Erythroblast (primary cell): ENCODE measurements at regions not wholly inside any gene's neighbourhood (a gene's known extent, or its start where the extent isn't known, plus 50 kb on each side); places are given as distances from the start of the nearest gene placed in this dataset.

Experiments
- DNase-seq, 2 experiments: peaks; one replicate each; lab custom pipeline; 2025; lab: John Stamatoyannopoulos, UW
- GATA1 ChIP-seq: IDR thresholded peaks from 2 replicates; pipeline ENCODE4 v1.6.1; 2011; ENCODE audit warnings: low read depth, mild to moderate bottlenecking, control low read depth, low read length, moderate library complexity
- POLR2A ChIP-seq: IDR thresholded peaks from 2 replicates; pipeline ENCODE4 v1.6.1; 2011; ENCODE audit warnings: mild to moderate bottlenecking, low read length

- TF ChIP-seq POLR2A = no peak
- no peak for TF ChIP-seq GATA1
These were observed 100.1 kb upstream of the KIF26B start for GRCh38 chr1:245054507-245055270.

DNA sequence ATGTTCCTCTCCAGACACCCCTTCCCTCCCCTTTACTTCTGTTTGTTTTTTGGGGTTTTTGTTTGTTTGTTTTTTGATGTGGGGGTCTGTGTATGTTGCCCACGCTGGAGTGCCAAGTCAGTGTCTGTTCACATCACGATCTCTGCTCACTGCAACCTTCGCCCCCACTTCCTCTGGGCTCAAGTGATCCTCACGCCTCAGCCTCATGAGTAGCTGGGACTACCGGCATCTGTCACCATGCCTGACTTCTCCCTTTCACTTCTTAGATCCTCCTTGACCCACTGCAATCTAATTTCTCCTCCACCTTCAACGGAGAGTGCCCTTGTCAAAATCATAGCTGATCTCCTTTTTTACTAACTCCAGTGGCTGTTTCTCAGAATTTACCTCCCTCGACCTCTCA is 100.7 kb upstream of the KIF26B start:
- DNase-seq = no peak
- no peak for TF ChIP-seq GATA1
- TF ChIP-seq POLR2A = no peak

More at GRCh38 chr1:245054507-245055270, 100.1 kb upstream of the KIF26B start:
- no peak for DNase-seq

DNA sequence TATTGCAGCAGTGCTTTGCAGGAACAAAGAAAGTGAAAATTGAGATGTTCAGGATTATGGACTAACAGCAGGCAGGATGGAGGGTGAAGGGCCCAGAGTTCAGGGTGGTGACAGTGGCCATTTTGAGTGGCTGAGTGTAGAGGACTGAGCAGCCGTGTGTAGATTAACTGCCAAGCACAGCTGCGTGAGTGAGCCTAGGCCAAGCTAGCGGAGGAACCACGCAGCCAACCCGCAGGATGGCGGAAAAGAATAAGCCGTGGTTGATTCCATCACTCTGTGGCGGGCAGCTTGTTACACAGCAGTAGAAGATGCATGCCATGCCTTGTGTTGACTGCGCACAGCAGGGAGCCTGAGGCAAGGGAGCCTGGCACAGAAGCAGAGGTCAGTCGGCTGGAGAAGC is 102.5 kb upstream of the KIF26B start:
- no peak for TF ChIP-seq GATA1
- no peak for TF ChIP-seq POLR2A
- DNase-seq = peak in 1 of 2 experiments; percentile 63

GRCh38 chr1:245051349-245052221 is 103.2 kb upstream of the KIF26B start:
- TF ChIP-seq GATA1 (no peak), POLR2A (no peak)
- DNase-seq = peak; percentile 84 to 93

DNA sequence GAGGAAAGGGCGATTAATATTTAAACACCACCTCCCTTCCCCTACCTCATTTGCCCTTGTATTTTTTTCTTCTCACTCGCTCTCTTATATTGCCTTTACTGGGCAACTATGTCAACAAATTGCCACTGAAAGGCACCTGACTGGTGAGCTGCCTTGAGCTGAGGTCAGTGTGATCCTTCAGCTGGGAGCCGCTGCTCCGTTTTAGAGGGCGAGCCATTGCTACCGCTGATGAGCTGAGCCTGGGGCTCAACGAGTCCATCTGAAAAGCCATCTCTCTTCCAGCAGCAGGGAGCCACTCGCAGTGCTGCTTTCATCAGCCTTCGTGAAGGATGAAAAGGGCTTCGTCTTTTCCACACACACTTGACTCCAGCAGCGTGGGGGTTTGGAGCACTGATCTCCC is 108.0 kb upstream of the KIF26B start:
- no peak for DNase-seq
- TF ChIP-seq GATA1 (no peak), POLR2A (no peak)

GRCh38 chr1:245046315-245046714 is 108.5 kb upstream of the KIF26B start:
- TF ChIP-seq POLR2A (no peak), GATA1 (no peak)
- DNase-seq = no peak

DNA sequence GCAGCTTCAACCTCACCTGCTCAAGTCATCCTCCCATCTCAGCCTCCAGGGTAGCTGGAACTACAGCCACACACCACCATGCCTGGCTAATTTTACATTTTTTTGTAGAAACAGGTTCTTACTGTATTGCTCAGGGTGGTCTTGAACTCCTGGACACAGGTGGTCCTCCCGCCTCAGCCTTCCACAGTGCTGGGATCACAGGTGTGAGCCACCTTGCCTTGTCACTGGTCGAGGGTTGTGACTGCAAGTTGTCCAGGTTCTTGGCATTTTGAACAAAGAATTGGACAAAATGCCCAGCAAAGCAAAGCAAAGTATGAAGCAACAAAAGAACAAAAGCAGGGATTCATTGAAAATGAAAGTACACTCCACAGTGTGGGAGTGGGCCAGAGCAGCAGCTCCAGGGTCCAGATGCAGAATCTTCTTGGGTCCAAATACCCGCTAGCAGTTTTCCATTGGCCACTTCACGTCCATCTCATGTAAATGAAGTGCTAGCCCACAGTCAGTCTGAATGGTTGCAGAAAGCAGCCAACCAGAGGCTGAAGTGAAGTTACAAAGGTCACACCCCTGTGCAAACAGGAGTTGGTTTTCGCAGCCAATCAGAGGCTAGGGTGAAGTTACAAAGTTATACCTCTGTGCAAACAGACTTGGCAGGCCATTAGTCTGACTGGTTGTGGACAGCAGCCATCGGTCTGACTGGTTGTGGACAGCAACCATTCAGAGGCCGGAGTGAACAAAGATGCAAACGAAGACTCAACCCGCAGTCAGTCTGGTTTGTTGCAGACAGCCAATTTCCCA is 109.5 kb upstream of the KIF26B start:
- no peak for DNase-seq
- TF ChIP-seq POLR2A = no peak
- TF ChIP-seq GATA1 = no peak

GRCh38 chr1:245043611-245043940 is 111.2 kb upstream of the KIF26B start:
- no peak for DNase-seq
- TF ChIP-seq GATA1 = no peak
- no peak for TF ChIP-seq POLR2A

- TF ChIP-seq POLR2A = no peak
- no peak for TF ChIP-seq GATA1
- no peak for DNase-seq
These were observed 113.6 kb upstream of the KIF26B start for GRCh38 chr1:245041058-245041698.

DNA sequence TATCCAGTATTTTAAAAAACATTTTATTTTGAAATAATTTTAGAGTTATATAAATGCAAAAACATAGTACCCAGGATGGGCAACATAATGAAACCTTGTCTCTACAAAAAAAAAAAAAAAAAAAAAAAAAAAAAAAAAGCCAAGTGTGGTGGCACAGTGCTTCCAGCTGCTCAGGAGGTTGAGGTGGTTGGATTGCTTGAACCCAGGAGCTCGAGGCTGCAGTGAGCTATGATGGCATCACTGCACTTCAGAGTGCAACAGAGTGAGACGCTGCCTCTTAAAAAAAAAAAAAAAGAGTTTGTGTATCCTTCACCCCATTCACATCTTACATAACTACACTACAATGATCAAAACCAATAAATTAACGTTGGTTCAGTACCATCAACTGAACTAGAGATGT is 115.6 kb upstream of the KIF26B start:
- TF ChIP-seq POLR2A = no peak
- no peak for TF ChIP-seq GATA1
- DNase-seq = no peak

DNA sequence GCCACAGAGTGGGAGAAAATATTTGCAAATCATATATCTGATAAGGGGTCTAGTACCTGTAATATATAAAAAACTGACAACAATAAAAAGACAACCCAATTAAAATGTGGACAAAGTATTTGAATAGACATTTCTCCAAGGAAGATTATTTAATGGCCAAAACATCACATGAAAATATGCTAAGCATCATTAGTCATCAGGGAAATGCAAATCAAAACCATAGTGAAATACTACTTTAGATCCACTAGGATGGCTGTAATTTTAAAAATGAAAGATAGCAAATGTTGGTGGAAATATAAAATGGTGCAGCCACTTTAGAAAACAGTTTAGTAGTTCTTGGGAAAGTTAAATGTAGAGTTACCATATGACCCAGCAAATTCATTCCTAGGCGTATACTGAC is 118.7 kb upstream of the KIF26B start:
- no peak for DNase-seq
- no peak for TF ChIP-seq POLR2A
- TF ChIP-seq GATA1 = no peak

DNA sequence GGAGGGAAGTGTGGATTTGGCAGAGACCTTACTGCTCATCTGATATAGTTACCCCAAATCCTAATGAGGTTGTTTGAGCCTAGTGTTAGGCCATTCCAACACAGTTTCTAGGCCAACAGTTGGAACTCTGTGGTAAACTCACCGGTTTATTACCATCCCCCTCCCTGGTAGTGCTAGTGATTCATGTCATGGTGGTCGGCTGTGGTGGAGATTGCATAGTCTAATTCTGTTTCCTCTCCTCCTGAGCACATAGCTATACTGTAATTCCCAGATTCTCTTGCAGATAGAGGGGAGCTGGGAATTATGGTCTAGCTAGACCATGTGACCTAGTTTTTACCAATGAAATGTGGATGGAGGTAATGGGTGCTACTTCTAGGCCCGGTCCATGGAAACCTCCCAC is 123.7 kb upstream of the KIF26B start:
- DNase-seq = no peak
- TF ChIP-seq GATA1 (no peak), POLR2A (no peak)

DNA sequence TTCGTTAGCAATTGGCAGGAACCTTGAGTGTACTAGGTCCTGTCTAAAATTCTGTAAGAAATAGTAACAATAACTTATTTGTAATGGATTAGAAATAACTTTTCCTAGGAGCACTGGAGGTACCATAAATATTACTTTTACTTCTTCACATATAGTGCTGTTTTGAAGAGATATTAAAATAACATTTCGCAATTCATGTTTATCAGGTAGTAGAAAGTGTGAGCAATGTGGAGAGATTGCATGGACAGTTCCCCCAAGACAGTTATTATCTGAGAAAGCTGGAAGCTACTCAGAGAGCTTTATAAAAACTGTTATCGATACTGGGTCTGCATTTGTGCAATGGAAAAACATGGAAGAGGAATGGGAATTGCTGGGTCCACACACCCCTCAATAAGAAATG is 128.5 kb upstream of the KIF26B start:
- no peak for TF ChIP-seq POLR2A
- TF ChIP-seq GATA1 = no peak
- DNase-seq = peak; percentile 10 to 29
